OCI-LY7 (cell line): ENCODE measurements at regions not wholly inside any gene's neighbourhood (a gene's known extent, or its start where the extent isn't known, plus 50 kb on each side); places are given as distances from the start of the nearest gene placed in this dataset.
"Not testable (repeated sequence)": the region's sequence is repeated elsewhere in the genome, so short reads cannot be mapped to it uniquely, and the experiment has no call there.

ENCODE experiments used
- BruUV-seq: library from RNA; stranded (reverse); fragments of 400-500 nt; replicated peaks from 2 replicates; lab custom pipeline; 2021; lab: Mats Ljungman, UMichigan
- CTCF ChIA-PET: fragments of 300-600 bp; sonication (Branson Sonifier 250); formaldehyde crosslinking; loops from one replicate; lab custom pipeline; 2022; ENCODE audit warnings: antibody characterized with exemption; ENCODE audit not compliant: unreplicated experiment; lab: Charles Lee
- POLR2A ChIA-PET: fragments of 300-600 bp; sonication (Branson Sonifier 250); formaldehyde crosslinking; loops from one replicate; lab custom pipeline; 2022; ENCODE audit warnings: antibody characterized with exemption; lab: Charles Lee
- DNase-seq: peaks from one replicate; pipeline ENCODE4 v3.0.0-alpha.2; 2015; ENCODE audit warnings: low spot score
- H2AFZ ChIP-seq: fragments of 200-600 bp; sonication (generic), shearing (Covaris generic); 2 replicates; pipeline ENCODE4 v1.6.1; 2014; ENCODE audit warnings: mild to moderate bottlenecking, antibody characterized with exemption, low read length, moderate library complexity
- H3K27ac ChIP-seq: fragments of 200-600 bp; sonication (generic); 2 replicates; pipeline ENCODE4 v1.5.1; 2014; ENCODE audit warnings: mixed run types, low read depth, mild to moderate bottlenecking, moderate library complexity, low read length, inconsistent platforms; ENCODE audit not compliant: poor library complexity, severe bottlenecking
- H3K36me3 ChIP-seq: fragments of 200-600 bp; sonication (generic); 2 replicates; pipeline ENCODE4 v1.6.1; 2014; ENCODE audit warnings: mild to moderate bottlenecking, antibody characterized with exemption, low read length, moderate library complexity, mixed read lengths; ENCODE audit not compliant: insufficient read depth
- H3K4me1 ChIP-seq: fragments of 200-600 bp; sonication (generic); 2 replicates; pipeline ENCODE4 v1.5.1; 2014; ENCODE audit warnings: mild to moderate bottlenecking, low read length; ENCODE audit not compliant: insufficient read depth, poor library complexity, severe bottlenecking
- H3K4me2 ChIP-seq: fragments of 200-600 bp; sonication (generic); 2 replicates; pipeline ENCODE4 v1.6.1; 2014; ENCODE audit warnings: mild to moderate bottlenecking, low read length
- H3K4me3 ChIP-seq: fragments of 200-600 bp; sonication (generic); 2 replicates; pipeline ENCODE4 v1.5.1; 2014; ENCODE audit warnings: mild to moderate bottlenecking, low read depth, low read length; ENCODE audit not compliant: poor library complexity, severe bottlenecking
- H3K79me2 ChIP-seq: fragments of 200-600 bp; sonication (generic); 2 replicates; pipeline ENCODE4 v1.6.1; 2016; ENCODE audit warnings: low read depth, mild to moderate bottlenecking, low read length, moderate library complexity, mixed read lengths; ENCODE audit not compliant: insufficient read depth
- H3K9me2 ChIP-seq: fragments of 200-600 bp; sonication (generic); 2 replicates; pipeline ENCODE4 v1.6.1; 2016; ENCODE audit warnings: mild to moderate bottlenecking, low read length, mixed read lengths; ENCODE audit not compliant: insufficient read depth
- H3K9me3 ChIP-seq: fragments of 200-600 bp; sonication (generic); 2 replicates; pipeline ENCODE4 v1.6.1; 2014; ENCODE audit warnings: mild to moderate bottlenecking, mixed run types, low read length, mixed read lengths
- H4K20me1 ChIP-seq: fragments of 200-600 bp; sonication (generic); 2 replicates; pipeline ENCODE4 v1.6.1; 2014; ENCODE audit warnings: mild to moderate bottlenecking, antibody characterized with exemption, low read length, moderate library complexity, mixed read lengths; ENCODE audit not compliant: insufficient read depth
- CTCF ChIP-seq: fragments of 200-600 bp; sonication (generic); conservative IDR thresholded peaks from 2 replicates; pipeline ENCODE4 v1.5.1; 2014; ENCODE audit warnings: mild to moderate bottlenecking, antibody characterized with exemption, low read length, moderate library complexity, mixed read lengths
- EZH2phosphoT487 ChIP-seq: fragments of 200-600 bp; sonication (generic); IDR thresholded peaks from 2 replicates; pipeline ENCODE4 v1.6.1; 2018; ENCODE audit warnings: low read depth, borderline replicate concordance, mild to moderate bottlenecking, mixed run types, antibody characterized with exemption, low read length, moderate library complexity, mixed read lengths
- intact Hi-C: fragments of 100-400 bp; cut with micrococcal nuclease; formaldehyde crosslinking; loops from one replicate; pipeline ENCODE4 v1.10.0; 2022; ENCODE audit not compliant: unreplicated experiment

GRCh38 chr1:30660241-30660640 is 63.1 kb downstream of the MATN1 start:
- H3K36me3 ChIP-seq = no peaks in the 10 kb centered on the region
- ChIA-PET CTCF (no interaction called here), POLR2A (no interaction called here)
- H4K20me1 ChIP-seq = no peaks in the 10 kb centered on the region
- H3K4me1 ChIP-seq = no peaks in the 10 kb centered on the region
- DNase-seq = no peak
- no peak overlapping the region for H3K4me2 ChIP-seq
- no peak overlapping the region for H2AFZ ChIP-seq
- no TSS peak for BruUV-seq
- H3K9me3 ChIP-seq = no peaks in the 10 kb centered on the region
- no peak overlapping the region for H3K4me3 ChIP-seq
- no peak overlapping the region for H3K27ac ChIP-seq
- intact Hi-C loops = no loop called here
- H3K79me2 ChIP-seq = no peaks in the 10 kb centered on the region
- TF ChIP-seq CTCF (no peak), EZH2phosphoT487 (no peak)
- H3K9me2 ChIP-seq = no peaks in the 10 kb centered on the region

- no peaks in the 10 kb centered on the region for H3K9me2 ChIP-seq
- H3K4me2 ChIP-seq = no peak overlapping the region
- POLR2A ChIA-PET = no interaction called here
- no peak for DNase-seq
- no peaks in the 10 kb centered on the region for H3K9me3 ChIP-seq
- no peaks in the 10 kb centered on the region for H3K36me3 ChIP-seq
- TF ChIP-seq CTCF = no peak
- no peak for TF ChIP-seq EZH2phosphoT487
- no peaks in the 10 kb centered on the region for H3K4me1 ChIP-seq
- intact Hi-C loops = no loop called here
- CTCF ChIA-PET = no interaction called here
- H2AFZ ChIP-seq = no peak overlapping the region
- H3K27ac ChIP-seq = no peak overlapping the region
- no peaks in the 10 kb centered on the region for H3K79me2 ChIP-seq
- no peaks in the 10 kb centered on the region for H4K20me1 ChIP-seq
- BruUV-seq = no TSS peak
- no peak overlapping the region for H3K4me3 ChIP-seq
Measured at GRCh38 chr1:30659702-30660101, 63.7 kb downstream of the MATN1 start.

DNA sequence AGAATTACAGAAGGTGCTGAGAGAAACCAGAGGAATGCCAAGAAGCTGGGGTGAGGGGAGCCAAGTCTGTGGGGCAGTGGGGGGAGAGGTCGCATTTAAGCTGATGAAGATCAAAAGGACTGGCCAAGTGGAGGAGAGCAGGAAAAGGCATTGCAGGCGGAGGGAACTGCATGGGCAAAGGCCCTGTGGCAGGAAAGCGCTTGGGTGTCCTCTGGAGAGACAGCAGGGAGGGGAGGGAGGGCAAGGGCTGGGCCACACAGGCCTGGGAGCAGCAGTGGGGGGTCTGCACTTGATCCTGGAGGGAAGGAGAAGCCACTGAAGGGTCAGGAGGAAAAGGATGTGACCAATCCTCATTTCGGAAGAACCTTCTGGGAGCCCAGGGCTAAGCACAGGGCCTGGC is 65.0 kb downstream of the MATN1 start:
- POLR2A ChIA-PET, H3K9me2 ChIP-seq, H3K79me2 ChIP-seq, H4K20me1 ChIP-seq, H3K4me3 ChIP-seq, DNase-seq, BruUV-seq, H3K27ac ChIP-seq, H3K9me3 ChIP-seq, intact Hi-C loops, CTCF ChIA-PET, H2AFZ ChIP-seq, H3K36me3 ChIP-seq, H3K4me1 ChIP-seq, H3K4me2 ChIP-seq: not testable (repeated sequence)
